Neural cell (in vitro differentiated cells): ENCODE measurements at regions not wholly inside any gene's neighbourhood (a gene's known extent, or its start where the extent isn't known, plus 50 kb on each side); places are given as distances from the start of the nearest gene placed in this dataset.

Experiments used
- H2AFZ ChIP-seq: fragments of 200-600, 300-800 bp; sonication (generic), shearing (Covaris generic); 2 replicates; pipeline ENCODE4 v1.6.0; 2014; ENCODE audit warnings: low read depth, mild to moderate bottlenecking, antibody characterized with exemption, low read length, moderate library complexity
- H3F3A ChIP-seq: fragments of 200-600 bp; shearing (Covaris generic); 2 replicates; pipeline ENCODE4 v1.6.1; 2016; ENCODE audit warnings: mild to moderate bottlenecking, moderate library complexity, mixed read lengths, antibody characterized with exemption, low read length; ENCODE audit not compliant: insufficient read depth, poor library complexity, severe bottlenecking
- H3K27ac ChIP-seq: fragments of 200-600, 300-800 bp; sonication (generic), shearing (Covaris generic); 2 replicates; pipeline ENCODE4 v1.5.1; 2014; ENCODE audit warnings: mild to moderate bottlenecking, low read length, moderate library complexity
- H3K27me3 ChIP-seq: fragments of 300-800, 200-600 bp; sonication (generic), shearing (Covaris generic); 2 replicates; pipeline ENCODE4 v1.6.0; 2014; ENCODE audit warnings: mild to moderate bottlenecking, low read depth, low read length, moderate library complexity; ENCODE audit not compliant: insufficient read depth
- H3K36me3 ChIP-seq: fragments of 300-800, 200-600 bp; sonication (generic), shearing (Covaris generic); 2 replicates; pipeline ENCODE4 v1.5.1; 2014; ENCODE audit warnings: mild to moderate bottlenecking, antibody characterized with exemption, low read length, moderate library complexity; ENCODE audit not compliant: insufficient read depth
- H3K4me2 ChIP-seq: fragments of 300-800, 200-600 bp; sonication (generic), shearing (Covaris generic); 2 replicates; pipeline ENCODE4 v1.6.0; 2014; ENCODE audit warnings: mild to moderate bottlenecking, low read length
- H3K4me3 ChIP-seq: fragments of 300-800, 200-600 bp; sonication (generic), shearing (Covaris generic); 2 replicates; pipeline ENCODE4 v1.5.1; 2014; ENCODE audit warnings: mild to moderate bottlenecking, low read length, moderate library complexity
- H3K79me2 ChIP-seq: fragments of 200-600 bp; shearing (Covaris generic); replicated peaks from 2 replicates; pipeline ENCODE4 v1.6.0; 2014; ENCODE audit warnings: mild to moderate bottlenecking, low read length, moderate library complexity; ENCODE audit not compliant: insufficient read depth
- H3K9ac ChIP-seq: fragments of 300-800, 200-600 bp; sonication (generic), shearing (Covaris generic); 2 replicates; pipeline ENCODE4 v1.6.1; 2016; ENCODE audit warnings: mild to moderate bottlenecking, low read length, mixed read lengths
- H3K9me2 ChIP-seq: fragments of 200-600 bp; shearing (Covaris generic); 2 replicates; pipeline ENCODE4 v1.6.1; 2016; ENCODE audit warnings: mild to moderate bottlenecking, low read length, mixed read lengths; ENCODE audit not compliant: insufficient read depth
- H3K9me3 ChIP-seq: fragments of 200-600, 300-800 bp; sonication (generic), shearing (Covaris generic); 2 replicates; pipeline ENCODE4 v1.6.1; 2016; ENCODE audit warnings: mild to moderate bottlenecking, mixed run types, low read length, moderate library complexity, mixed read lengths
- H4K20me1 ChIP-seq: fragments of 200-600 bp; shearing (Covaris generic); 2 replicates; pipeline ENCODE4 v1.6.1; 2016; ENCODE audit warnings: mild to moderate bottlenecking, mixed run types; ENCODE audit not compliant: insufficient read depth
- EP300 ChIP-seq: fragments of 450-650 bp; conservative IDR thresholded peaks from 2 replicates; pipeline ENCODE4 v1.6.1; 2014; ENCODE audit warnings: antibody characterized with exemption, mild to moderate bottlenecking, moderate library complexity; ENCODE audit not compliant: poor library complexity, severe bottlenecking
- EZH2 ChIP-seq: fragments of 200-600, 300-800 bp; shearing (Covaris generic), sonication (generic); IDR thresholded peaks from 2 replicates; pipeline ENCODE4 v1.6.1; 2014; ENCODE audit warnings: antibody characterized with exemption, low read length, borderline replicate concordance, mild to moderate bottlenecking; ENCODE audit not compliant: insufficient read depth, poor library complexity, severe bottlenecking
- MXI1 ChIP-seq: fragments of 450-650 bp; conservative IDR thresholded peaks from 2 replicates; pipeline ENCODE4 v1.6.1; 2014; ENCODE audit warnings: antibody characterized with exemption, mild to moderate bottlenecking; ENCODE audit not compliant: poor library complexity, severe bottlenecking
- POLR2AphosphoS5 ChIP-seq: IDR thresholded peaks from 2 replicates; pipeline ENCODE4 v1.6.1; 2012
- RAD21 ChIP-seq: fragments of 450-650 bp; conservative IDR thresholded peaks from 2 replicates; pipeline ENCODE4 v1.6.1; 2014; ENCODE audit warnings: antibody characterized with exemption, mild to moderate bottlenecking, moderate library complexity
- SMC3 ChIP-seq: fragments of 450-650 bp; conservative IDR thresholded peaks from 2 replicates; pipeline ENCODE4 v1.6.1; 2014; ENCODE audit warnings: antibody characterized with exemption, mild to moderate bottlenecking, moderate library complexity; ENCODE audit not compliant: poor library complexity
- TAF1 ChIP-seq: IDR thresholded peaks from 2 replicates; pipeline ENCODE4 v1.6.1; 2012; ENCODE audit warnings: low read depth
- TF ChIP-seq, protein P1 (sequence below): IDR thresholded peaks from 2 replicates; pipeline ENCODE4 v1.6.1; 2012; ENCODE audit warnings: borderline replicate concordance
- TF ChIP-seq, protein P2 (sequence below): fragments of 450-650 bp; IDR thresholded peaks from 2 replicates; pipeline ENCODE4 v1.5.1; 2014; ENCODE audit warnings: antibody characterized with exemption, mild to moderate bottlenecking, moderate library complexity; ENCODE audit not compliant: poor library complexity, severe bottlenecking

DNA sequence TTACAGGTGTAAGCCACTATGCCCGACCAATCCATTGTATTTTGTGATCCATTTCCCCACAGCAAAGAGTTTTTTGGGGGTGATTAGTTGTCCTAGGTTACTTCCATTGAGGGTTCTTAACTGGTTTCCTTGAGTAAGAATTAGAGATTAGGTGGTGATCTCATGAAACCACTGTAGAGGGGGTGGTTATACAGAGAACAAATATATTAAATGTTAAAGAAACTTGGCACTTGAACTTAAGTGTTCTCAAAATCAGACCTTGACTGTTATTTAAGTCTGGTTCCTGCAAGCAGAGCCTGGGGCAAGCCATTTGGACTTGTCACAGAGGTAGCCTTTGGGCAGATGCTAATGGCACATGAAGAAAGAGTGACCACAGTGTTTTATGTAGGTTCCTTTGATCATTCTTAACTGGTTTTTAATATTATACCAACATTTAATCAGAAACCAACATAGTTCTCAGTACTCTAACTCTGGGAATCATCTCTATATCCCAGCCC is 288.5 kb downstream of the SOX4 start:
- no peak overlapping the region for H2AFZ ChIP-seq
- H3F3A ChIP-seq = no peaks in the 10 kb centered on the region
- no peaks in the 10 kb centered on the region for H3K79me2 ChIP-seq
- no peaks in the 10 kb centered on the region for H3K9me2 ChIP-seq
- H3K9ac ChIP-seq = no peak overlapping the region
- H3K27ac ChIP-seq = no peak overlapping the region
- H4K20me1 ChIP-seq = no peaks in the 10 kb centered on the region
- TF ChIP-seq SMC3 (no peak), TAF1 (no peak), MXI1 (no peak), EZH2 (no peak), POLR2AphosphoS5 (no peak), RAD21 (no peak)
- TF ChIP-seq, protein P1, sequence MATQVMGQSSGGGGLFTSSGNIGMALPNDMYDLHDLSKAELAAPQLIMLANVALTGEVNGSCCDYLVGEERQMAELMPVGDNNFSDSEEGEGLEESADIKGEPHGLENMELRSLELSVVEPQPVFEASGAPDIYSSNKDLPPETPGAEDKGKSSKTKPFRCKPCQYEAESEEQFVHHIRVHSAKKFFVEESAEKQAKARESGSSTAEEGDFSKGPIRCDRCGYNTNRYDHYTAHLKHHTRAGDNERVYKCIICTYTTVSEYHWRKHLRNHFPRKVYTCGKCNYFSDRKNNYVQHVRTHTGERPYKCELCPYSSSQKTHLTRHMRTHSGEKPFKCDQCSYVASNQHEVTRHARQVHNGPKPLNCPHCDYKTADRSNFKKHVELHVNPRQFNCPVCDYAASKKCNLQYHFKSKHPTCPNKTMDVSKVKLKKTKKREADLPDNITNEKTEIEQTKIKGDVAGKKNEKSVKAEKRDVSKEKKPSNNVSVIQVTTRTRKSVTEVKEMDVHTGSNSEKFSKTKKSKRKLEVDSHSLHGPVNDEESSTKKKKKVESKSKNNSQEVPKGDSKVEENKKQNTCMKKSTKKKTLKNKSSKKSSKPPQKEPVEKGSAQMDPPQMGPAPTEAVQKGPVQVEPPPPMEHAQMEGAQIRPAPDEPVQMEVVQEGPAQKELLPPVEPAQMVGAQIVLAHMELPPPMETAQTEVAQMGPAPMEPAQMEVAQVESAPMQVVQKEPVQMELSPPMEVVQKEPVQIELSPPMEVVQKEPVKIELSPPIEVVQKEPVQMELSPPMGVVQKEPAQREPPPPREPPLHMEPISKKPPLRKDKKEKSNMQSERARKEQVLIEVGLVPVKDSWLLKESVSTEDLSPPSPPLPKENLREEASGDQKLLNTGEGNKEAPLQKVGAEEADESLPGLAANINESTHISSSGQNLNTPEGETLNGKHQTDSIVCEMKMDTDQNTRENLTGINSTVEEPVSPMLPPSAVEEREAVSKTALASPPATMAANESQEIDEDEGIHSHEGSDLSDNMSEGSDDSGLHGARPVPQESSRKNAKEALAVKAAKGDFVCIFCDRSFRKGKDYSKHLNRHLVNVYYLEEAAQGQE = no peak
- TF ChIP-seq, protein P2, sequence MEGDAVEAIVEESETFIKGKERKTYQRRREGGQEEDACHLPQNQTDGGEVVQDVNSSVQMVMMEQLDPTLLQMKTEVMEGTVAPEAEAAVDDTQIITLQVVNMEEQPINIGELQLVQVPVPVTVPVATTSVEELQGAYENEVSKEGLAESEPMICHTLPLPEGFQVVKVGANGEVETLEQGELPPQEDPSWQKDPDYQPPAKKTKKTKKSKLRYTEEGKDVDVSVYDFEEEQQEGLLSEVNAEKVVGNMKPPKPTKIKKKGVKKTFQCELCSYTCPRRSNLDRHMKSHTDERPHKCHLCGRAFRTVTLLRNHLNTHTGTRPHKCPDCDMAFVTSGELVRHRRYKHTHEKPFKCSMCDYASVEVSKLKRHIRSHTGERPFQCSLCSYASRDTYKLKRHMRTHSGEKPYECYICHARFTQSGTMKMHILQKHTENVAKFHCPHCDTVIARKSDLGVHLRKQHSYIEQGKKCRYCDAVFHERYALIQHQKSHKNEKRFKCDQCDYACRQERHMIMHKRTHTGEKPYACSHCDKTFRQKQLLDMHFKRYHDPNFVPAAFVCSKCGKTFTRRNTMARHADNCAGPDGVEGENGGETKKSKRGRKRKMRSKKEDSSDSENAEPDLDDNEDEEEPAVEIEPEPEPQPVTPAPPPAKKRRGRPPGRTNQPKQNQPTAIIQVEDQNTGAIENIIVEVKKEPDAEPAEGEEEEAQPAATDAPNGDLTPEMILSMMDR = no peak
- H3K4me3 ChIP-seq = no peak overlapping the region
- no peaks in the 10 kb centered on the region for H3K9me3 ChIP-seq
- H3K36me3 ChIP-seq = no peaks in the 10 kb centered on the region
- no peaks in the 10 kb centered on the region for H3K27me3 ChIP-seq
- no peak overlapping the region for H3K4me2 ChIP-seq

DNA sequence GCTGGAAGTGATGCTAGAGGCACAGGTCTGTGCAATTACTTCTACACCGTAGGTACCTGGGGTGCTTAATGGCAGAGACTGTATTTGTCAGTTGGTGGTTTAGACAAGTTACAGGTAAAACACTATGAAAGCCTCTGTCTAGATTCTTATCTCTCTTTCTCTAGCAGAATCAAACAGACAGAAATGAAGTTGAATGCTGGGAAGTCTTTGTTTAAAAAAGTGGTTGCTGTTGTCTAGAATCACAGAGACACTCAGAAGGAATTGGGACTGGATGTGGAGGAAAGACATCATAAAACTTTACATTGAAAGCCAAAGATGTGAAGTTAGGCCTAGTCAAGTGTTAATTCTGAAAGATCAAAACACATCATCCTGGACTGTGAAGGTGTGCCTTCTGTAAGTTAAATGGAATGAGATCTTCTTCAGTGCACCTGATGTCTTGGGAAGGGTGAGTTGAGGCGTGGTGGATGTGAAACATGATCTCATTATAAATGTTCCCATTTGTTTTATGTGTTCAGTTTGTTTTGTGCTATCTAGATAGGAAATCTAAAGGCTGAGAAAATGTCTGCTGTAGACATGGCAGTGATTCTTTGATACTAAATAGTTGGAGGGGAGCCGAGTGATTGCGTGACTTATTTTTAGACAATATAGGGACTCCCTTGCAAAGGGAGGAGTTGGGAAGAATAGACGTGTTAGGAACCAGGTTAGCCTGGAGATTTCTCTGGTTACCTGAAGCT is 290.2 kb downstream of the SOX4 start:
- Histone ChIP-seq H3K9me3 (no peaks in the 10 kb centered on the region), H2AFZ (no peak overlapping the region), H3K36me3 (no peaks in the 10 kb centered on the region), H3K4me3 (no peak overlapping the region), H3K4me2 (no peak overlapping the region), H3F3A (no peaks in the 10 kb centered on the region), H3K9me2 (no peaks in the 10 kb centered on the region), H3K27me3 (no peaks in the 10 kb centered on the region), H3K27ac (no peak overlapping the region), H3K79me2 (no peaks in the 10 kb centered on the region), H4K20me1 (no peaks in the 10 kb centered on the region), H3K9ac (no peak overlapping the region)
- no peak for TF ChIP-seq TAF1
- TF ChIP-seq SMC3 = no peak
- TF ChIP-seq, protein P1 = no peak
- no peak for TF ChIP-seq MXI1
- no peak for TF ChIP-seq POLR2AphosphoS5
- TF ChIP-seq EP300 = no peak
- TF ChIP-seq RAD21 = no peak
